Fibroblast of the aortic adventitia (primary cell): ENCODE measurements at regions not wholly inside any gene's neighbourhood (a gene's known extent, or its start where the extent isn't known, plus 50 kb on each side); places are given as distances from the start of the nearest gene placed in this dataset.

ENCODE experiments used
- DNase-seq: peaks from one replicate; pipeline ENCODE4 v3.0.0-alpha.2; 2010; ENCODE audit warnings: low read depth
- H3K4me3 ChIP-seq: 2 replicates; pipeline ENCODE4 v1.5.1; 2011; ENCODE audit warnings: low read depth, mild to moderate bottlenecking, control low read depth, low read length, moderate library complexity
- TF ChIP-seq, protein P1 (sequence below): IDR thresholded peaks from 2 replicates; pipeline ENCODE4 v1.5.1; 2011; ENCODE audit warnings: mild to moderate bottlenecking, low read length, control low read depth, inconsistent platforms; ENCODE audit not compliant: insufficient read depth

DNA sequence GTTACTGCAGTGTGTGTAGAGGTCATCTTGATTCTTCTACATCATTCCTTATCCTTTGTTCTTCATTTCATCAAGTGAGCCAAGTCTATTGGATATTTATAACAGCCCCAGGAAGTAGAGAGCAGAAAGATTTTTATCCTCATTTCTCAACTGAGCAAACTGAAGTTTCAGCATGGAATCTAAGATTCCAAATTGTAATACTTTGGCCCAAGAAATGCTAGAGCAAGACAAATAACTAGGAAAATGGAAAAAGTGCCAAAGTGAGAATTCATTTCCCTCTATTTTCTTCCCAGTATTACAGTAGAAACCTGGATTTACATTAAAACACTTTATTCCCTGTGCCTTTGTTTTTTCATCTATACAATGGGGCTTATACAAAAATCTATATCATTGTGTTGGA lies 346.8 kb downstream of the ARPP21 start:
- DNase-seq, result no peak
- no peak overlapping the region for H3K4me3 ChIP-seq
- TF ChIP-seq, protein P1, sequence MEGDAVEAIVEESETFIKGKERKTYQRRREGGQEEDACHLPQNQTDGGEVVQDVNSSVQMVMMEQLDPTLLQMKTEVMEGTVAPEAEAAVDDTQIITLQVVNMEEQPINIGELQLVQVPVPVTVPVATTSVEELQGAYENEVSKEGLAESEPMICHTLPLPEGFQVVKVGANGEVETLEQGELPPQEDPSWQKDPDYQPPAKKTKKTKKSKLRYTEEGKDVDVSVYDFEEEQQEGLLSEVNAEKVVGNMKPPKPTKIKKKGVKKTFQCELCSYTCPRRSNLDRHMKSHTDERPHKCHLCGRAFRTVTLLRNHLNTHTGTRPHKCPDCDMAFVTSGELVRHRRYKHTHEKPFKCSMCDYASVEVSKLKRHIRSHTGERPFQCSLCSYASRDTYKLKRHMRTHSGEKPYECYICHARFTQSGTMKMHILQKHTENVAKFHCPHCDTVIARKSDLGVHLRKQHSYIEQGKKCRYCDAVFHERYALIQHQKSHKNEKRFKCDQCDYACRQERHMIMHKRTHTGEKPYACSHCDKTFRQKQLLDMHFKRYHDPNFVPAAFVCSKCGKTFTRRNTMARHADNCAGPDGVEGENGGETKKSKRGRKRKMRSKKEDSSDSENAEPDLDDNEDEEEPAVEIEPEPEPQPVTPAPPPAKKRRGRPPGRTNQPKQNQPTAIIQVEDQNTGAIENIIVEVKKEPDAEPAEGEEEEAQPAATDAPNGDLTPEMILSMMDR, result no peak

DNA sequence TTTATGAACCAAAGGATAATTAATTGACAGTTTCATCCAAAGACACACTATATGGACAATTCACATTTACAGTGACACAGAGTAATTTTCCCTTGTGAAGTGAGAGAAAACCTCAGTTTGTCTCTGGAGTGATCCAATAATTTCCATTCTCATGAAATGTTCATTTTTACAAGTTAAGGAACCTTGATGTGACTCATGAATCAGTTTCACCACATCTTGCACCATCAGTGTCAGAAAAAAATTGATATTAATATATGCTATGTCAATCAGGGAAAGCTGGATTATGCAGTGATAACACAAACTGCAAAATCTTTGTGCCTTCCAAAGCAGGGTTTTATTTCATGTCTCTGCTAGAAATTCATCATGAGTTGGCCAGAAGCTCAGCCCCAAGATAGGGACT lies 348.1 kb downstream of the ARPP21 start:
- TF ChIP-seq, protein P1, result no peak
- H3K4me3 ChIP-seq, result no peak overlapping the region
- no peak for DNase-seq

DNA sequence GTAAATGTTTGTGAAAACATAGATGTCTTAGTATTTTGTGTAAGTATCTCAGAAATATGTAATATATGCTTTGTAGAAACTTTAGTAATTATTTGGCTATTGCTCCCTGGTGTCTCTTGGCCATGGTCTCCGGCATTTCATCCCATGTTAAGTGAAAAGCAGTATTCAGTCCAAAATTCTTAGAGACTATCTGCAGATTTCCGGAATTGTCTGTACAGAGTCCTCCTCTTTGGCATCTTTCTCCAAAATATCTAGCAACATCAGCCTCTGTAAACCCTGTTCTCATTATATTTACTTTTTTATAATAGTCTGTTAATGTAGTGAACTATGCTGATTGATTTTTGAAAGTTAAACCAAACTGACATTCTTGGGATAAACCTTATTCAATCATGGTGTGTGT lies 352.7 kb downstream of the ARPP21 start:
- no peak overlapping the region for H3K4me3 ChIP-seq
- TF ChIP-seq, protein P1, result no peak
- no peak for DNase-seq

DNA sequence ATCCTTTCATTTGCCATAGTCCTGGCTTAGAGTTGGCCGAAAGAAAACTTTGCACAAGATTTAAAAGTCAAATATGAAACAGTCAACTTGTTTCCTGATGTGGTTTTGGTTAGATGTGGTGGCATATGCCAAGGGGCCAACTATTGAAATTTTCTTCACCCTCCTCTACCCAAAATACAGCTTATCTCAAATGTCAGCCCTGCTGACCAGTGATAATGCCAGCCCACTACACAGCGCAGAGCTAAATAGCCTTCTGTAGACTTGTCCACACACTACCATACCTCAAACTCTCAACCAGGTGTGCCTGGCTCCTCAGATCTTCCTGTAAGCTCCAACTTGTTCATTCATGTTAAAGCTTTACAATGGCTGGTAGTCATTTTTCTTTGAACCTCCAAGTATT lies 368.5 kb upstream of the STAC start:
- DNase-seq, result no peak
- no peak overlapping the region for H3K4me3 ChIP-seq
- TF ChIP-seq, protein P1, result no peak

DNA sequence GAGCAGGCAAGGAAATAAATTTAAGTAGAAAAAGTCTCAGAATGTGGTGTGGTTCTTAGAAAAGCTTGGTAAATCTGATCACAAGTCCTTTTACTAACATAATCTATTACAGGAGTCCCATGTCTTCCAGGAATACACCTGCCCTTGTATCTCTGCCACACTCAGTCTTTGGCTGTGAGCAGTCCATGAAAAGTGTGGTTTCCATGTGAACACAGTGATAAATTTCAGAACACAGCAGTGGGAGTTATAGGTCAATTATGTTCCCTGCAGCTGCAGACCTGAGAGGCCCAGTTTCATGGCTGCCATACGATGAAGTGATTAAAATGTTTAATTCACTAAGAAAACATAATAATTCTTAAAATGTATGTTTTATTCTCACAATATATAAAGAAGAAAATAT lies 366.9 kb upstream of the STAC start:
- DNase-seq, result no peak
- TF ChIP-seq, protein P1, result no peak
- H3K4me3 ChIP-seq, result no peak overlapping the region

DNA sequence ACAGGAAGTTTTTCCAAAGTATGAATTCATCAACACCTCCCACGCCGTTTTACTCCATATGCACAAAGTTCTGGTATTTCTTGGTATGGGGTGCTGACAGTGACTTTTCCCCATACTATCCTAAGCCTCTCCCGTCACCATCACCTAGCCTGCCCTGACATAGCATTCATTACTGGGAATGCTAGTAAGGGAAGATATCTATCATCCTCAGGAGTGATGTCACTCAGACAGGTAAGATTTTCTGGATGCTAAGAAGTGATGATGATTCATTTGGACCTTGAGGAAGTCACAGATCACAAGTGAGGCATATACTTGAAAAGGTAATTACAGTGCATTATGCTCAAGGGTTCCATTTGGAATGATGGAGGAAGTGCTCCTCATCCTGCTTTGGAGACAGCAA lies 355.1 kb upstream of the STAC start:
- no peak overlapping the region for H3K4me3 ChIP-seq
- DNase-seq, result no peak
- TF ChIP-seq, protein P1, result no peak
